Activated T-cell treated with anti-CD3 and anti-CD28 coated beads for 1 hour (primary cell): ENCODE measurements at regions not wholly inside any gene's neighbourhood (a gene's known extent, or its start where the extent isn't known, plus 50 kb on each side); places are given as distances from the start of the nearest gene placed in this dataset.
"Not testable (repeated sequence)": the region's sequence is repeated elsewhere in the genome, so short reads cannot be mapped to it uniquely, and the experiment has no call there.

Experiments used
- DNase-seq: peaks from one replicate; pipeline ENCODE4 v3.0.0-alpha.2; 2020; ENCODE audit warnings: low read depth

DNA sequence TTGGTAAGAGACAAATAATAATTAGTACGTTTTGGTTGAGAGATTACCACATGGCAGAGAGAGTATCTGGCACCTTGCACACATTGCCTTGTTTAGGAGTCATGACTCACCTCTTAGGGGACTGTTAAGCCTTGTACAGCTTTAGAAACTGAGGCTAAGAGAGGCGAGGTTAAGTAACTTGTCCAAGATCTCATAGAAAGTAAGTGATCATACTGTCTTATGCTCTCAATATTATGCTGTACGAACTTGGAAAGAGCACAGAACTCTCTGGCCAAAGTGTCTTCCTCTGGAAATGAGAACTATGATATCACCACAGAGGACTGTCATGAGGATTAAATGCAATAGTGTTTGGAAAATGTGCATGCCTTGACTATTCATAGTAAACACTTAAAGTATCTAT lies 249.0 kb downstream of the UTRN start:
- DNase-seq = no peak

DNA sequence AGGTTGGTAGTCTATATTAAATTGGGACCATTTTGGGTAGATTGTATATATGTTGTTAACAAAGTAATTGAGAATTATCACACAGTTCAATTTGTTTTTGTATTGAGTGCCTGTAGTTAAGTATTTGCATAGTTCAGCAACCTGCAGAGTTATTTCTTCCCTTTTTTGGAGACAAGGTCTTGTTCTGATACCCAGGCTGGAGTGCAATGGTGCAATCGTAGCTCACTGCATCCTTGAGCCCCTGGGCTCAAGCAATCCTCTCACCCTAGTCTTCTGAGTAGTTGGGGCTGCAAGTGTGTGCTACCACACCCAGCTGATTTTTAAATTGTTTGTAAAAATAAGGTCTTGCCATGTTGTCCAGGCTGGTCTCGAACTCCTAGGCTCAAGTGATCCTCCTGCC lies 250.5 kb downstream of the UTRN start:
- no peak for DNase-seq

DNA sequence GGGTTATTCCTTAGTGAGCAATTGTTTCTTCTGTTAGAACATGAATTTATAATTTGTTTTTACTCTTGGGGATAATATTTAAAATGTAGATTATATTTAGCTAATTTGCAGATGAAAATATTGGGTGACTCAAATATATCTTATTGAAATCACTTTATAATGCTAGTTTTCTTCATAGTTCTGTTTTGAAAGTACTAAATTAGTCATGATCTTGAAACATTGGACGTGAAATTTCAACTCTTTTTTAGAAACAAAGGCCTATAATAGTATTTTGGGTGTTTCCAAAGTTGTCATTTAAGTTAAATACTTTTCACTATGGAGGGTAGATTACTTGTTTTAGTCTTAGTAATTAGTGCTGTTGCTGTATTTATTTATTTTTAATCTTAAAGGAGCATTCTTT lies 250.9 kb downstream of the UTRN start:
- DNase-seq = no peak

DNA sequence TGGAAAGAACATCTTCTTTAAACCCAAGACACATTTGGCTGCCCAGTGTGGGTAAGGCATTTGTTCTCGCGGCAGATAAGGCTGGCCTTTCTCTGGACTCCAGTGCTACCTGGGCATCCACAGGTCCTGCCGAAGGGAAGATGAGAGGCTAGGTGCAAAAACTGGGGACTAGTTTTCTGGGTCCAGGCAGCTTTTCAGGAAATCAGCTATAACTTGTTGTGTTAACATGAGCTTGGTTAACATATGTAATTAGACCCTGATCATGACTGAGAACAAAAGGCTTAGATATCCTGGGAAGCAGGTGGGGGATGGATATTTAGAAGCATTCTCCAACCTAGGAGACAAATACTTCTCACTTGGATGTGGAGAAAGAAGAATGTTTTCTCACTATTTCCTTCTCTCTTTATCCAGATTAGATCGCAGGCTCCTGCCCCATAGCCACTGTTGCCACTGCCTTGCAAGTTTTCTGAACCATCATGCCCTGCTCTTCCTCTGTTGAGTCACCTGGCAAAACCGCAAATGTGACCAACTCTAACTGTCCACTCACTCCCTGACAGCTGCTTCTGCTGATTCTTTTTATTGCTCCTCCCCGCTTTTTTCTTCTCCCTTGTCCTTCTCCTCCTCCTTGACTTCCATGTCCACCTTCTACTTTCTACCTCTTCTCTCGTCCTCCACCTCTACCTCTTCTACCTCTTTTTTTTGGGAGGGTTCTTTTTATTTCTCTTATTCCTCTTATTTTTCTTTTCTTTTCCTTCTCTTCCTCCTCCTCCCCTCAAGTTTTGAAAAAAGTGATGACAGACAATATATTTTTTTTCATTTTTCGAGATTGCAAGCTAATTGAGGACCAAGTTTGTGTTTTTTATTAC lies 258.1 kb downstream of the UTRN start:
- DNase-seq = no peak

DNA sequence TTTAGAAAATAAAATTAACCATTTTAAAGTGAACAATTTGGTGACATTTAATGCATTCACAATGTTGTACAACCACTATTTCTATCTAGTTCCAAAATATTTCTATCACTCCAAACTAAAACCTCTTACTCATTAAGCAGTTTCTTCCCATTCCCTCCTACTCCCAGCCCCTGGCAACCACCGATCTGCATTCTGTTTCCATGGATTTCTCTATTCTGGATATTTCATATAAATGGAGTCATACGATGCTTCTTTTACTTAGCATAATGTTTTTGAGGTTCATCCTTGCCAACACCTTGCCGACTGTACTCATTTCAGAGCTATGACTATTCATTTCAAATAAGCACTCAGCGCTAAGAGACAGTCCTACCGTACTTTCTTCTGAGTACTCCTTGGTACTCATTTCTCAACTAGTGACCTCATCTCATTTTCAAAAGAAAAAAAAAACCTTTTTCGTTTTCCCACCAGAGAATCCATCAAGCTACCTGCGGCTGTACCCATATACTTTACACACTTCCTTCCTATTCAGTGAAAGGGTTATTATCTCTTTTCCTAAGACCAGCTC lies 259.2 kb downstream of the UTRN start:
- no peak for DNase-seq

DNA sequence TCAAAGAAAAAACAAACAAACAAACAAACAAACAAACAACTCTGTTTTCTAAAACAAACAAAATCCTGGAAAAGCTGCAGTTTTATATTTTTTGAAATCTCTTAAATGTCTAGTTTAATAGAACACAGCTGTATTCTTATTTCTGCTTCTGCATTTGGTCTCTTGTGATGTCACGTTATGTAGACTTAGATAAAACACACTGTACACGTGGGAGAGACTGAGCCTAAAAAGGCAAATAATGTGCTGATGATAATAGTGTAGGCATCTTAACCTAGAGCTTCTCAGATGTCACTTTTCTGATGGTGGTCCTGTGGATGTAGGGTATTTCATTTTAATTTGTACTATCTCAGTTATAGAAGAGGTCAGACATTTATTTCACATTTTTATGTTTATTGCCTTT lies 261.7 kb downstream of the UTRN start:
- DNase-seq = no peak

DNA sequence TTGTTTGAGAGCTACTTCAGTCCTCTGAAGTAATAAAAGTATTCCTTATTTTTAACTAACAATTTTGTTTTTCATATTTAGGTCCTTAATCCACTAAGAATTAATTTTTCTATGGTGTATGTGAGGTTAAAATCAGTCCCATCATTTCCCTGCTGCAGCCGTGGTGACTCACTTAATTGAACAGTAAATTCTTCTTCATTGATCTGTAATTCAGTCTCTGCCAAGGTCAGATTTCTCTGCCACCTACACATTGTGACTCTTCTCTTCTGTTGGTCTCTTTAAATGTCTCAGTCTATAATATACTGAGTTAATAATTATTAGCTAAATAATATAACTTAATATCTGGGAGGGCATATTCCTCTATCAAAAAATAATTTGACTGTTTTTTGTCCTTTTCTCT lies 262.3 kb downstream of the UTRN start:
- no peak for DNase-seq

DNA sequence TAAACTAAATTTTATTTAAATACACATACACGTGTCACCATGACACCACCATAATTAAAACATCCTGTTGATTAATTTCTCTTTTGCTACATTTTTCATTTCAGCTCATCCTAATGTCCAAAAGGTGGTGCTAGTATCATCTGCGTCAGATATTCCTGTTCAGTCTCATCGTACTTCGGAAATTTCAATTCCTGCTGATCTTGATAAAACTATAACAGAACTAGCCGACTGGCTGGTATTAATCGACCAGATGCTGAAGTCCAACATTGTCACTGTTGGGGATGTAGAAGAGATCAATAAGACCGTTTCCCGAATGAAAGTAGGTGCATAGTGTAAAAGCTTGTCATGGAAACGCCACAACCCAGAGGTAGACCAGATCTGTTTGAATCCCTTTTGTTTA lies 263.4 kb downstream of the UTRN start:
- DNase-seq = no peak

DNA sequence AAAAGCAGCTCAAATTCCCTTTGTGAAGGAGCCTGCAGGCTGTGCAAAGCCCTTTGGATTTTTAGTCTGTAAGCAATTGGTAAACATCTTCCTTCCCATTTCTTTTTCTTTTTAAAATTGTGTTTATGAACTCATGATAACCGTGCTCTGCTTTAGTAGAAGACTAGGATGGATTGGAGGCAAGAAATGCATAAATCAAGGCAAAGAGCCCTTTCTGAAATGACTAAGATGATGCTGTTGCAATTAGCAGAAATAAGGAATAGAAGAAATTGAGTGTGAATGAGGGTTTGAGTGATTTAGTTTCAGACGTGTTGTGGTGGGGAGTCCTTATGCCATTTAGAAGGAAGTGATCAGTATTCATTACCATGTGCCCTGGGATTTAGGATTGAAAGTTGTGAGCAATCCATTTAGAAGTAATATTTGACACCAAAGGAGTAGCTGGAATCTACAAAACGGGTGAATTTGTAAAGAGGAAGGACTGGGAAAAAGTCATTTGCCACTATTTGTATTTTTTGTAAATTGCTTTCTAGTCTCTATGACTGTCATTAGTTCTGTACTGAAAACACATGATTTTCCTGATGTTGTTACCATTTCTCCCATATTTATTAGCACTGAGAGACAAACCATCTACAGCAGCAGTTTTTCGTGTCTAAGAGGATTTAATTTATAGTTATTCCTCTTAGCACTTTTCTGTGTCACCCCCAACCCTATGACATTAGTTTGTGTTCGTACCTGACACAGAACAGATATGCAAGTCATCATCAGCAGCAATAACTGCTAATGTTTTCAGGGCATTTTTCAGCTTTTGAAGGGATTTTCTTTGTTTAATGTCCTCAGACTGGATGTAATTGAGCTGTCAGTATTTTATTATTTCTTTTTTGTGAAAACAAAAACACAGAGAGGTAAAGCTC lies 265.0 kb downstream of the UTRN start:
- no peak for DNase-seq

DNA sequence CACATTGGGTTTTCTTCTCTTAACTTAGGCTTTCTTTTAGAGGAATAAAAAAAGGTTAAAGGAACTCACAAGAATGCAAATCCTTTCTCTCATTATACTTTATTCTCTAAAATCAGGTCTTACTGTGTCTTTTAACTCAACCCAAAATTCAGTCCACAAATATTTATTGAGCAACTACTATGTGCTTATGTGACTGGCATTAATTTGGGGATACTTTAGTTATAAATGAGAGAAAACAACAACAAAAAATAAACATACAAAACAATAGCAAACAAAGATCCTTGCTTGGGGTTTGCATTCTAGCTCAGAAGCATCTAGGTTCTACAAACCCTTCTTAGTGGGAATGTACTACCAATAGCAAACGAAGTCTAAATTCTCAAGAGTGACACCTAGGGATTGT lies 266.2 kb downstream of the UTRN start:
- DNase-seq = no peak

DNA sequence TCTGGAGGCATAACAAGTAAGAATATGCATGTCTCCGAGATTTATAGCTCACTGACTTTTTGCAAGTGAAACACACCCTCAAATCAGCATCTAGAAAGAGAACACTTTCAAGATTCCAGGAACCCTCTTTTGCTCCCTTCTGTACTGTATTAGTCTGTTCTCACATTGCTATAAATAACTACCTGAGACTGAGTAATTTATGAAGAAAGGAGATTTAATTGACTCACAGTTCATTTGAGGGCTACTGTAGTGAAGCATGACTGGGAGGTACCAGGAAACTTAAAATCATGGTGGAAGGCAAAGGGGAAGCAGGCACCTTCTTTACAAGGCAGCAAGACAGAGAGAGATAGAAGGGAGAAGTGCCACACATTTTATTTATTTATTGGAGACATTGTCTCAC lies 269.9 kb downstream of the UTRN start:
- no peak for DNase-seq

DNA sequence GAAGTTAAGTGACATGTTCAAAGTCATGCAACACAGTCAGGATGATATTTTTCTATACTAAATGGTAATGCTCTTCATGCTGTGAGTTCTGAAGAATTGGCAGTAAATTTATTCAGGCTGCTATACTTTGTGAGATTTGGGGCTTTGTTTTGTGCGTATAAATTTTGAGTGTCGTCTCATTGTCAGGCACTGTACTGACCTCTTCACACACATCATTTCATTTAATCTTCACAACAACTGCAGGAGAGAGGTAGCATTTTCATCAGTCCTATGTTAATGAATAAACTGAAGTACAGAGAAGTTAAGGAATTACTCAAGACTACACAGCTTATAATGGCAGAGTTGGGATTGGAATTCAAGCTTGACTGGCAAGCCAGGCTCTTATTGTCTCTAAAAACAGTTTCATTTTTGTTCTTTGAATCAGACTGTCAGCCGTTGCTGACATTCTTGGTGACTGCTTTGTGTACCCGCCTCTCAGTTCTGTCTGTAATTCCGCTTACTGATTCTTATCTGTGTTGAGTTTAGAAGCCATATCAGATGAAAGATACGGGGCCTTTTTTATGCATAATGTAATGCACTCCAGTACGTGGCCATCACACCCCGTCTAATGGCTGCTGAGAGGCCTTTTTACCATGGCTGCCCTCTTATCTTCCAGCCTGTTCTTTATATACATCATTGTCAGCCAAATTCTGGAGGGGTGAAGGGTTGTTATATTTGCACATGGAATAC lies 274.9 kb downstream of the UTRN start:
- no peak for DNase-seq

DNA sequence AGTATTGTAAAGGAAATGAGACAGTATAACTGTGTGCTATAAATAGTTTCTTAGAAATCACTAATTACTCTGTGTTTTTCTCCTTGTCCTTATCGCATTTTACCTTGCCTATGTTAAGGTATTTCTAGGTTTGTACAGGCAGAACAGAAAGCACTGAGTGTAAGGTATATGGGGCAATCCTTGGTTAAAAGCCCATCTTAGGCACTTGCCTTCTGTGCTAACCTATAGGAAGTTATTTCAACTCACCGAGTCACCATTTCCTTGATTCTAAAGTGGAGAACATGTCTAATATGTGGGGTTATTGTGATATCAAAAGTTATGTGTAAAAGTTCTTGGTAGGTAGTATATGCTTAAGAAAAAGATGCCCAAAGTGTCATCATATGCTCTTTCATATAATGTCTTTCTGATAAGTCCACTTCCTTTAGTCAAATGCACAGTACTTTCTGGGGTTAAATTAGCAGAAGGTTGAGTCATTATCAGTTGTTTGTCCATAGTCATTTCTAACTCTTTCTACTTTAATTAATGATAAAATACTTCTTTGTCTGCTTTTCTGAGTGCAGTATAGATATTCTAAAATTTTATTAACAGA lies 276.4 kb downstream of the UTRN start:
- DNase-seq = no peak

DNA sequence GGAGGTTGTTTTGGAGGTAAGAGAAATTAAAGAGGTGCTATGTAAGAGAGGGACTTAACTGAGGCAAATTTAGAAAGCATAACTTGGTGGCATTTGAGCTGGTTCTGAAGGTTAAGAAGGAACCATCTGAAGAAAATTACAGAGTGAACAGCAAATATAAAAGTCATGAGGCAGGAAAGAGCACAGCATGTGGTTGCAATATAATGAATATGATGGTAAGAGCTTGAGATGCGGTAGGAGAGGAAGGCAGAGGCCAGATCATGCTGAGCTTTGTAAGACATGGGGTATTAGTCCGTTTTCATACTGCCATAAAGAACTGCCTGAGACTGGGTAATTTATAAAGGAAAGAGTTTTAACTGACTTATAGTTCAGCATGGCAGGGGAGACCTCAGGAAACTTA lies 279.1 kb downstream of the UTRN start:
- DNase-seq = no peak

DNA sequence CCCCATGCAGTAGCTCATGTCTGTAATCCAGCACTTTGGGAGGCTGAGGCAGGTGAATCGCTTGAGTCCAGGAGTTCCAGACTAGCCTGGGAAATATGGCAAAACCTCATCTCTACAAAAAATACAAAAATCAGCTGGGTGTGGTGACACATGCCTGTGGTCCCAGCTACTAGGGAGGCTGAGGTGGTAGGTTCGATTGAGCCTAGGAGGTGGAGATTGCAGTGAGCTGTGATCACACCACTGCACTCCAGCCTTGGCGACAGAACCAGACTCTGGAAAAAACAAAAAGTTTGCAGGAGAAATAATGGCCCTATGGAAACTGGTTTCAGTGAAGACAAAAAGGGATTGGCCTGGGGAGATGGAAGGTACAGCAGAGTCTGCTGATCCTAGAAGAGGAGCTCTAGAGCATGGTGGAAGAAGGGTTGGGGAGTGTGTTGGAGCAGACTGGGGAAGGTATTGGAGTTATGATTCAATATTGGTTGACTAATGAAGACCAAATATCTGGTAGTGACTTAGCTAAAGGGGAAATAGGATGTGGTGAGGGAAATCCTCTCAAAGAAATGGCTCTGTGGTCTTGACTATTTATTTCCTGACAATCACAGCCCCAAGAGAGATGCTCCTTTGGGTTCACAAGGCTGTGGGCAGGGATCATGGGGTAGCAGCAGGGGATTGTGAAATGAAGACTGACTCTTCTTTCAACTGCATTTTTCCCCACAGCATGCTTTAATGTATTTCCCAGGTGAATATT lies 281.9 kb downstream of the UTRN start:
- DNase-seq = no peak

DNA sequence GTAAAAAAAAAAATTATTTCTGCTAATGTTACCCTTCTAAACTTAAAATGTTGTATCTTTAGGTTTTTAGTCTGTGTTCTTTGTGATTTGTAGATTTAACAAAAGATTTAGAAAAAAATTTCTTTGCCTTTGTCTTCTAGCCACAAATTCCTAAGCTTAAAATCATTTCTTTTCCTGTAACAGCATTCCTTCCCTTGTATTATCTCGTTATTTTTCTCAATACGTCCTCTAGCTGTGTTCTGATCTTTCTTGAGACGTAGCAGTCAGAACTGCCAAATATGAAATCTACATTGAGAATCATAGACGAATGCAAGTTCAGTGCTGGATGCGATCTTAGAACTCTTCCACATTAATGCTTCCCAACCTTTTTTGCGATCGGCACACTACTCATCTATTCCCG lies 283.1 kb downstream of the UTRN start:
- DNase-seq = no peak

DNA sequence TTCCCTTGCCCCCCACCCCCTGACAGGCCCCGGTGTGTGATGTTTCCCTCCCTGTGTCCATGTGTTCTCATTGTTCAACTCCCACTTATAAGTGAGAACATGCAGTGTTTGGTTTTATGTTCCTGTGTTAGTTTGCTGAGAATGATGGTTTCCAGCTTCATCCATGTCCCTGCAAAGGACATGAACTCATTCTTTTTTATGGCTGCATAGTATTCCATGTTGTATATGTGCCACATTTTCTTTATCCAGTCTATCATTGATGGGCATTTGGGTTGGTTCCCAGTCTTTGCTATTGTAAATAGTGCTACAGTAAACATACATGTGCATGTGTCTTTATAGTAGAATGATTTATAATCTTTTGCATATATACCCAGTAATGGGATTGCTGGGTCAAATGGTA lies 287.4 kb downstream of the UTRN start:
- DNase-seq = not testable (repeated sequence)

DNA sequence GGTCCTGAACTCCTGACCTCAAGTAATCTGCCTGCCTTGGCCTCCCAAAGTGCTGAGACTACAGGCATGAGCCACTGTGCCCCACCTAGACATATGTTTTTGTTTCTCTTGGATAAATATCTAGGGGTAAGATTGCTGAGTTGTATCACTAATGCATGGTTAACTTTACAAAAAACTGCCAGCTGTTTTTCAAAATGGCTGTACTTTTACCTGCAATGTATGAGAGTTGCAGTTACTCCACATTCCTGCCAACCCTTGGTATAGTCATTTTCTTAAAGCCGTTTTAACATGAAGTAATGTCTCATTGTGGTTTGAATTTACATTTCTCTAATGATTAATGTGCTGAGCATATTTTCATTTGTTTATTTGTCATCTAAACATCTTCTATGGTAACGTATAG lies 289.7 kb downstream of the UTRN start:
- DNase-seq = no peak

DNA sequence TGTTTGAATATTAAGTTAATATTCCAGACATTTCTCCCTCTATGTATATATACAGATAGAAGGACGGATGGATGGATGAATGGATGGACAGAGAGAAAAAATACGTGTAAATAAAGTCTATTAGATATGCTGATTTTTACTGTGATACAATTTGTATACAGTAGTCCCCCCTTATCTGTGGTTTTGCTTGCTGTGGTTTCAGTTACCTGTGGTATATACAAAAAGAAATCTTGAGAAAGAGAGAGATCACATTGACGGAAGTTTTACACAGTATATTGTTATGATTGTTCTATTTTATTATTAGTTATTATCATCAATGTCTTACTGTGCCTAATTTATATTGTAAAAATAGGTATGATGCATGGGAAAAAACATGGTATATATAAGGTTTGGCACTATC lies 290.2 kb downstream of the UTRN start:
- DNase-seq = no peak

DNA sequence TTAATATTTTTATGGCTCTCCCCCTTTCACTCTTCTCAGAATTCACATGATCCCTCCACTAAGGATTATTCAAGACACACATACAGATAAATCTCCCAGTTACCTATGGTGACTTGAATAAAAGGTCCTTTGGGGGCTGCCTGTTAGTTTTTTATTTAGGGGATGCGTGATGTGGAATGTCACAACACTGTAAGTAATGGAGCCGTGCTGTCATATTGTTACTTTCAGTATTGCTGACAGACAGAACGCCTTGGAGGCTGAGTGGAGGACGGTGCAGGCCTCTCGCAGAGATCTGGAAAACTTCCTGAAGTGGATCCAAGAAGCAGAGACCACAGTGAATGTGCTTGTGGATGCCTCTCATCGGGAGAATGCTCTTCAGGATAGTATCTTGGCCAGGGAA lies 291.7 kb downstream of the UTRN start:
- DNase-seq = no peak
